ENCODE measurements at regions not wholly inside any gene's neighbourhood (a gene's known extent, or its start where the extent isn't known, plus 50 kb on each side); places are given as distances from the start of the nearest gene placed in this dataset.

- TF ChIP-seq POLR2A (IDR thresholded peaks at IDR 0.05; ENCODE audit: low read depth, low read length) (no peak), SPI1 (IDR thresholded peaks at IDR 0.05; ENCODE audit: low read depth, low read length) (no peak), POLR2AphosphoS5 (IDR thresholded peaks at IDR 0.05; ENCODE audit: low read depth, low read length) (no peak), PAX5 (IDR thresholded peaks at IDR 0.05; ENCODE audit: insufficient read depth, low read length, severe bottlenecking) (no peak), POU2F2 (IDR thresholded peaks at IDR 0.05; ENCODE audit: low read depth, low read length) (no peak), TAF1 (IDR thresholded peaks at IDR 0.05; ENCODE audit: low read depth, low read length) (no peak)
- FAIRE-seq, result no peak
- no peak for DNase-seq (ENCODE audit: insufficient read length, low spot score)
These were observed 166.8 kb upstream of the NCAM1 start for GRCh38 chr11:112794331-112794846.

DNA sequence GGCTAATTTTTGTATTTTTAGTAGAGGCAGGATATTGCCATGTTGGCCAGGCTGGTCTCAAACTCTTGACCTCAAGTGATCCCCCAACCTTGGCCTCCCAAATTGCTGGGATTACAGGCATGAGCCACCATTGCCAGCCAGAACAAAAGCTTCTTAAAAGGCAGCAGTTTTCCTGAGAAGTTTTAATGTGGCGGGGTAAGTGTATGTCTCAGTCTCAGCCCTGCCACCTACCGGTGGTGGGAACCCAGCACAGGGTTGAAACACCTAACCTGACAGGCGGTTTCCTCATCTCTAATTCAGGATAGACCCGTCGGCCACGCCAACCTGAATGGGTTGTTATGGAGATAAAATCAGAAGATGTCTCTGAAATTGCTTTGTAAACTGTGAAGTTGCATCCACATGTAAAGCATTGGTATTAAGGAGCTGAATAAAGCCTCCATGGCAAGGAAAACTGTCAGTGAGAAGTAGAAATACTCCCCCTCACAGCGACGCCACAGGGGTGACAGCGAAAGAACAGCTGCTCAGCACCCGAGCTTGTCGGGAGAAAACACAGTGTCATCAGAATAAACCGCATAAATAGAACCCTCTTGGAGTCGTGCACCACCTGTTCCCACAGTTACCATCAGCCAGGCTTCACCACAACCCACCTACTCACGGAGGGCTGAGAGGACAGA is 165.9 kb upstream of the NCAM1 start:
- FAIRE-seq, result no peak
- DNase-seq (ENCODE audit: insufficient read length, low spot score), result no peak
- TF ChIP-seq TAF1 (IDR thresholded peaks at IDR 0.05; ENCODE audit: low read depth, low read length) (no peak), PAX5 (IDR thresholded peaks at IDR 0.05; ENCODE audit: insufficient read depth, low read length, severe bottlenecking) (no peak), POU2F2 (IDR thresholded peaks at IDR 0.05; ENCODE audit: low read depth, low read length) (no peak)

DNA sequence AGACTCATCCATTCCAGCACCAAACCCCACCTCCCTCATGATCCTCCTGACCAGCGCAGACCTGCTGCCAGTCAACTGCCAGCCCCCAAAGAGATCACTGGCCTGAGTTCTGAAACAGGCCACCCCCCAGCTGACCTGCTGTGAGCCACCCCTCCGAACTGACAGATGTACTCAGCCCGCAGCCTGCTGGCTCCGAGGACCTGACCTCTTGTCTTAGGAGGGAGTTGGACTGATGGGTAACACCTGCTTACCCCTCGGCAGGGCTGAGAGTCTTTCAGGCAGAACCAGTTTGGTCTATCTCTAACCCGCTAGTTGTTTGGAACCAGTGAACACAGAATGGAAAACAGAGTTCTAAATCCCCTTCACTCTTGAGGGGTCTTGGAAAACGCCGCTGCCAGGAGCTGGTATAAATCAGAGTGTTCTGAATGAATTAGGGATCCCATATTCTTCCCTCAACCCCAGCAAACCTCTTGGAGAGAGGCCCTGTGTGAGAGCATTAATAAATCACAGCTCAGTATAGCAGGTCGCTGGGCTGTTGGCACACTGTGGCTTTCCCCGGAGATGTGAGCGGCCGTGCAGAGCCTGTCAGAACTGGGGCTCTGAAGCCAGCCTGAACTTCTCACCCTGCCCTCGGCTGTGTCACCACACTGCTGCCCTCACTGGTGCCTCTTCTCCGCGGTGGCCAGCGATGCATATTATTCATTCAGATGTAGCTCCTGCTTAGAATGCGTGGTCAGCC is 165.1 kb upstream of the NCAM1 start:
- TF ChIP-seq POLR2A (IDR thresholded peaks at IDR 0.05; ENCODE audit: low read depth, low read length), result no peak
- TF ChIP-seq PAX5 (IDR thresholded peaks at IDR 0.05; ENCODE audit: insufficient read depth, low read length, severe bottlenecking), result no peak
- no peak for TF ChIP-seq TAF1 (IDR thresholded peaks at IDR 0.05; ENCODE audit: low read depth, low read length)
- no peak for TF ChIP-seq POLR2AphosphoS5 (IDR thresholded peaks at IDR 0.05; ENCODE audit: low read depth, low read length)
- TF ChIP-seq POU2F2 (IDR thresholded peaks at IDR 0.05; ENCODE audit: low read depth, low read length), result no peak
- no peak for TF ChIP-seq SPI1 (IDR thresholded peaks at IDR 0.05; ENCODE audit: low read depth, low read length)
- DNase-seq (ENCODE audit: insufficient read length, low spot score), result no peak
- FAIRE-seq, result no peak

GRCh38 chr11:112797092-112797491 is 164.1 kb upstream of the NCAM1 start:
- no peak for DNase-seq (ENCODE audit: insufficient read length, low spot score)
- FAIRE-seq, result no peak
- TF ChIP-seq SPI1 (IDR thresholded peaks at IDR 0.05; ENCODE audit: low read depth, low read length), result no peak
- no peak for TF ChIP-seq POLR2AphosphoS5 (IDR thresholded peaks at IDR 0.05; ENCODE audit: low read depth, low read length)
- no peak for TF ChIP-seq PAX5 (IDR thresholded peaks at IDR 0.05; ENCODE audit: insufficient read depth, low read length, severe bottlenecking)
- no peak for TF ChIP-seq TAF1 (IDR thresholded peaks at IDR 0.05; ENCODE audit: low read depth, low read length)
- no peak for TF ChIP-seq POLR2A (IDR thresholded peaks at IDR 0.05; ENCODE audit: low read depth, low read length)
- no peak for TF ChIP-seq POU2F2 (IDR thresholded peaks at IDR 0.05; ENCODE audit: low read depth, low read length)

DNA sequence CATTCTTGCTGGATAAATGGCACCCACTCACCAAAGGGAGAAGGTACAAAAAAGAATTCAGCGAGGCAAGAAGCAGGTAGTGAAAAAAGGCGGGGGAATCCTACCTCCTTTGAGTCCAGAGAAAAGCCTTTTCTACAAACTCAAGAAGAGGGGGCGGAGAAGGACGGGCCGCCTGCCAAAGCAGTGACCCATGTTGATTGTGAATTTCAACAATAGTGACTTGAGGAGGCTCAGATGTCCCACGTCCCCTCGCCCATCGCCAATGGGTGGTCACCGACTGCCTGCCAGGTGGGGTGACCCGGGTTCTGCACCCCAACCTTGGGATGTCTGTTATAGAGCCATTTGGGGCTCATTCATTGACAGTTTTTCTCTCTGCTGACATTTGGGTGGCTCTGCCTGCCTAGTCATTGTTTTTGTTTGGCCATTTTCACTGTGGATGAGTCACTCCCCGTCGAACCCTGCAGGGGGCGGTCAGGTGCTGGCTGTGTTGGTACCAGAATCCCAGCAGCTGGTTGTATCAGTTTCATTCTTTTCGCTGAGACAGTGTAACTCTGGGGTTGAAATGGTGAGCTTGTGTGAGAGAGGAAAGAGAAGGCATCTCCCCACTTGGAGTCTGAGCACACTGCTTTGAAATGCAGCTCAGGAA is 163.4 kb upstream of the NCAM1 start:
- no peak for TF ChIP-seq PAX5 (IDR thresholded peaks at IDR 0.05; ENCODE audit: insufficient read depth, low read length, severe bottlenecking)
- no peak for TF ChIP-seq POU2F2 (IDR thresholded peaks at IDR 0.05; ENCODE audit: low read depth, low read length)
- TF ChIP-seq SPI1 (IDR thresholded peaks at IDR 0.05; ENCODE audit: low read depth, low read length), result no peak
- no peak for TF ChIP-seq TAF1 (IDR thresholded peaks at IDR 0.05; ENCODE audit: low read depth, low read length)
- TF ChIP-seq POLR2A (IDR thresholded peaks at IDR 0.05; ENCODE audit: low read depth, low read length), result no peak
- no peak for FAIRE-seq
- peak; percentile 29 for DNase-seq (ENCODE audit: insufficient read length, low spot score)

GRCh38 chr11:112801025-112801816 is 160.0 kb upstream of the NCAM1 start:
- no peak for FAIRE-seq
- TF ChIP-seq SPI1 (IDR thresholded peaks at IDR 0.05; ENCODE audit: low read depth, low read length), result no peak
- TF ChIP-seq PAX5 (IDR thresholded peaks at IDR 0.05; ENCODE audit: insufficient read depth, low read length, severe bottlenecking), result no peak
- no peak for TF ChIP-seq POLR2AphosphoS5 (IDR thresholded peaks at IDR 0.05; ENCODE audit: low read depth, low read length)
- TF ChIP-seq TAF1 (IDR thresholded peaks at IDR 0.05; ENCODE audit: low read depth, low read length), result no peak
- TF ChIP-seq POU2F2 (IDR thresholded peaks at IDR 0.05; ENCODE audit: low read depth, low read length), result no peak
- no peak for DNase-seq (ENCODE audit: insufficient read length, low spot score)

DNA sequence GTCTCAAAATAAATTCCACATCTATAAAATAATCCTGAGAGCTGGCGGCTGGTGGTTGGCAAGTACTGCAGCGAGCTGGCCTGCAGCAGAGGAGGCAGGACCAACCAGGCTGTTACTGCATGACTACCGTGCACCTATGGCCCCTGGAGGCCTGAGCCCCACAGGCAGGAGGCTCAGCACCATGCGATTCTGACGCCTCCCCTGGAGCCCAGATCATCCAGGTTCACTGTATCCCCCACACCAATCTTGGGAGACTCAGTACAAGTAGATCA is 159.5 kb upstream of the NCAM1 start:
- DNase-seq (ENCODE audit: insufficient read length, low spot score), result no peak
- no peak for FAIRE-seq
- no peak for TF ChIP-seq SPI1 (IDR thresholded peaks at IDR 0.05; ENCODE audit: low read depth, low read length)
- TF ChIP-seq PAX5 (IDR thresholded peaks at IDR 0.05; ENCODE audit: insufficient read depth, low read length, severe bottlenecking), result no peak
- TF ChIP-seq TAF1 (IDR thresholded peaks at IDR 0.05; ENCODE audit: low read depth, low read length), result no peak
- no peak for TF ChIP-seq POU2F2 (IDR thresholded peaks at IDR 0.05; ENCODE audit: low read depth, low read length)
- TF ChIP-seq POLR2AphosphoS5 (IDR thresholded peaks at IDR 0.05; ENCODE audit: low read depth, low read length), result no peak

- DNase-seq (ENCODE audit: insufficient read length, low spot score), result no peak
- no peak for TF ChIP-seq SPI1 (IDR thresholded peaks at IDR 0.05; ENCODE audit: low read depth, low read length)
- TF ChIP-seq POLR2A (IDR thresholded peaks at IDR 0.05; ENCODE audit: low read depth, low read length), result no peak
- no peak for TF ChIP-seq POLR2AphosphoS5 (IDR thresholded peaks at IDR 0.05; ENCODE audit: low read depth, low read length)
- TF ChIP-seq TAF1 (IDR thresholded peaks at IDR 0.05; ENCODE audit: low read depth, low read length), result no peak
- TF ChIP-seq PAX5 (IDR thresholded peaks at IDR 0.05; ENCODE audit: insufficient read depth, low read length, severe bottlenecking), result no peak
- TF ChIP-seq POU2F2 (IDR thresholded peaks at IDR 0.05; ENCODE audit: low read depth, low read length), result no peak
- FAIRE-seq, result no peak
These were observed 155.6 kb upstream of the NCAM1 start for GRCh38 chr11:112805658-112806057.

- TF ChIP-seq PAX5 (IDR thresholded peaks at IDR 0.05; ENCODE audit: insufficient read depth, low read length, severe bottlenecking) (no peak), SPI1 (IDR thresholded peaks at IDR 0.05; ENCODE audit: low read depth, low read length) (no peak), POU2F2 (IDR thresholded peaks at IDR 0.05; ENCODE audit: low read depth, low read length) (no peak), POLR2A (IDR thresholded peaks at IDR 0.05; ENCODE audit: low read depth, low read length) (no peak), TAF1 (IDR thresholded peaks at IDR 0.05; ENCODE audit: low read depth, low read length) (no peak), POLR2AphosphoS5 (IDR thresholded peaks at IDR 0.05; ENCODE audit: low read depth, low read length) (no peak)
- FAIRE-seq (no peak), DNase-seq (ENCODE audit: insufficient read length, low spot score) (no peak)
These were observed 155.0 kb upstream of the NCAM1 start for GRCh38 chr11:112806256-112806655.

Data from GM12891 (cell line).